K562 (cell line): ENCODE measurements at regions not wholly inside any gene's neighbourhood (a gene's known extent, or its start where the extent isn't known, plus 50 kb on each side); places are given as distances from the start of the nearest gene placed in this dataset.

ENCODE experiments used
- BRF1 ChIP-seq: IDR thresholded peaks from 3 replicates; pipeline ENCODE4 v1.6.1; 2011; ENCODE audit warnings: borderline replicate concordance, mild to moderate bottlenecking; ENCODE audit not compliant: insufficient read length; ENCODE audit errors: extremely low read depth
- CBX3 ChIP-seq, 2 experiments: IDR thresholded peaks; 1 replicate in 1 of 2; 2 replicates in 1 of 2; pipeline ENCODE4 v1.6.1; 2012; ENCODE audit warnings: inconsistent platforms in 2 of 2, low read length in 2 of 2, borderline replicate concordance in 1 of 2, control low read depth in 1 of 2
- CSDE1 ChIP-seq, 2 experiments: fragments of 450-650 bp; IDR thresholded peaks; 2 replicates each; pipeline ENCODE4 v1.6.1; 2016; ENCODE audit warnings: mild to moderate bottlenecking in 1 of 2
- GABPA ChIP-seq: fragments of 200-800 bp; sonication (Bioruptor generic); conservative IDR thresholded peaks from 2 replicates; pipeline ENCODE4 v1.6.1; 2016; ENCODE audit warnings: low read depth, missing genetic modification characterization, missing compliant biosample characterization
- GTF2A2 ChIP-seq: IDR thresholded peaks from 2 replicates; pipeline ENCODE4 v1.6.1; 2016; ENCODE audit warnings: mild to moderate bottlenecking, missing genetic modification characterization, missing compliant biosample characterization
- HCFC1 ChIP-seq: IDR thresholded peaks from 2 replicates; pipeline ENCODE4 v1.6.1; 2012; ENCODE audit warnings: low read depth, low read length, improper control_type of control experiment
- LARP7 ChIP-seq: fragments of 450-650 bp; IDR thresholded peaks from 2 replicates; pipeline ENCODE4 v1.6.1; 2016
- MAX ChIP-seq: sonication (generic); formaldehyde crosslinking; IDR thresholded peaks from 2 replicates; pipeline ENCODE4 v1.9.0; 2022; ENCODE audit warnings: mild to moderate bottlenecking, missing genetic modification reagents
- PRPF4 ChIP-seq: fragments of 200-400 bp; formaldehyde crosslinking; IDR thresholded peaks from one replicate; pipeline ENCODE4 v1.6.1; 2017; ENCODE audit warnings: low read length, low read depth, mild to moderate bottlenecking; ENCODE audit not compliant: insufficient read depth, poor library complexity, severe bottlenecking
- PURB ChIP-seq: sonication (generic); formaldehyde crosslinking; IDR thresholded peaks from 2 replicates; pipeline ENCODE4 v1.9.0; 2021; ENCODE audit warnings: low read depth, mild to moderate bottlenecking, missing genetic modification reagents
- RREB1 ChIP-seq: fragments of 250-450 bp; sonication (Bioruptor Pico); IDR thresholded peaks from 2 replicates; pipeline ENCODE4 v1.4.0; 2020
- SIRT6 ChIP-seq: IDR thresholded peaks from one replicate; pipeline ENCODE4 v1.6.1; 2012; ENCODE audit warnings: low read depth, mild to moderate bottlenecking, control low read depth, inconsistent platforms, low read length, moderate library complexity
- SNRNP70 ChIP-seq: fragments of 200-400 bp; formaldehyde crosslinking; optimal IDR thresholded peaks from 2 replicates; pipeline ENCODE3; 2017; ENCODE audit warnings: low read depth, low read length
- STAT5A ChIP-seq: IDR thresholded peaks from 2 replicates; pipeline ENCODE4 v1.6.1; 2012; ENCODE audit warnings: low read length, inconsistent platforms, borderline replicate concordance
- TGIF2 ChIP-seq: sonication (generic); formaldehyde crosslinking; IDR thresholded peaks from 2 replicates; pipeline ENCODE4 v1.8.1; 2022; ENCODE audit warnings: mild to moderate bottlenecking, missing genetic modification reagents, moderate library complexity
- ZNF212 ChIP-seq: fragments of 450-650 bp; formaldehyde crosslinking; IDR thresholded peaks from 2 replicates; pipeline ENCODE4 v1.4.0; 2020; ENCODE audit warnings: mild to moderate bottlenecking
- ZNF280B ChIP-seq: fragments of 250-450 bp; sonication (Bioruptor Pico); IDR thresholded peaks from 2 replicates; pipeline ENCODE4 v1.5.1; 2021; ENCODE audit warnings: mild to moderate bottlenecking
- ZNF408 ChIP-seq: fragments of 250-450 bp; sonication (Bioruptor Pico); IDR thresholded peaks from 2 replicates; pipeline ENCODE4 v1.4.0; 2020; ENCODE audit warnings: low read depth, mild to moderate bottlenecking, moderate library complexity
- ZNF436 ChIP-seq: fragments of 250-450, 450-650 bp; sonication (Bioruptor Pico); formaldehyde crosslinking; IDR thresholded peaks from 2 replicates; pipeline ENCODE4 v1.7.0; 2020; ENCODE audit warnings: mild to moderate bottlenecking

- TF ChIP-seq RREB1 (CRISPR knock-in tag) (no peak), STAT5A (no peak), GTF2A2 (tag) (0 out of 2 replicates have a peak, but pooled peaks have one; percentile 24), BRF1 (no peak), TGIF2 (CRISPR knock-in tag) (no peak), ZNF212 (CRISPR knock-in tag) (no peak), HCFC1 (no peak; the same call in 1 of the 2 replicates), ZNF280B (CRISPR knock-in tag) (no peak), GABPA (tag) (no peak; the same call in 1 of the 2 replicates), ZNF408 (no peak), SNRNP70 (no peak), PRPF4 (no peak), ZNF436 (CRISPR knock-in tag) (no peak), PURB (CRISPR knock-in tag) (no peak), LARP7 (no peak), MAX (CRISPR knock-in tag) (peak; percentile 63), CSDE1 (IDR thresholded peaks at IDR 0.05) (no peak; a peak in 1 of 4 replicates), CBX3 (IDR thresholded peaks at IDR 0.05; ENCODE audit: borderline replicate concordance in 1 of 2, low read length in 2 of 2) (peak in 1 of 2 experiments; percentile 31; a peak in 1 of 3 replicates), SIRT6 (no peak)
These were observed 129.6 kb upstream of the SLC1A4 start (continued) for GRCh38 chr2:64859312-64860212.
